Neural cell (in vitro differentiated cells): ENCODE measurements at regions not wholly inside any gene's neighbourhood (a gene's known extent, or its start where the extent isn't known, plus 50 kb on each side); places are given as distances from the start of the nearest gene placed in this dataset.

Experiments used
- H2AFZ ChIP-seq: fragments of 200-600, 300-800 bp; sonication (generic), shearing (Covaris generic); 2 replicates; pipeline ENCODE4 v1.6.0; 2014; ENCODE audit warnings: low read depth, mild to moderate bottlenecking, antibody characterized with exemption, low read length, moderate library complexity
- H3F3A ChIP-seq: fragments of 200-600 bp; shearing (Covaris generic); 2 replicates; pipeline ENCODE4 v1.6.1; 2016; ENCODE audit warnings: mild to moderate bottlenecking, moderate library complexity, mixed read lengths, antibody characterized with exemption, low read length; ENCODE audit not compliant: insufficient read depth, poor library complexity, severe bottlenecking
- H3K27ac ChIP-seq: fragments of 200-600, 300-800 bp; sonication (generic), shearing (Covaris generic); 2 replicates; pipeline ENCODE4 v1.5.1; 2014; ENCODE audit warnings: mild to moderate bottlenecking, low read length, moderate library complexity
- H3K27me3 ChIP-seq: fragments of 300-800, 200-600 bp; sonication (generic), shearing (Covaris generic); 2 replicates; pipeline ENCODE4 v1.6.0; 2014; ENCODE audit warnings: mild to moderate bottlenecking, low read depth, low read length, moderate library complexity; ENCODE audit not compliant: insufficient read depth
- H3K36me3 ChIP-seq: fragments of 300-800, 200-600 bp; sonication (generic), shearing (Covaris generic); 2 replicates; pipeline ENCODE4 v1.5.1; 2014; ENCODE audit warnings: mild to moderate bottlenecking, antibody characterized with exemption, low read length, moderate library complexity; ENCODE audit not compliant: insufficient read depth
- H3K4me2 ChIP-seq: fragments of 300-800, 200-600 bp; sonication (generic), shearing (Covaris generic); 2 replicates; pipeline ENCODE4 v1.6.0; 2014; ENCODE audit warnings: mild to moderate bottlenecking, low read length
- H3K4me3 ChIP-seq: fragments of 300-800, 200-600 bp; sonication (generic), shearing (Covaris generic); 2 replicates; pipeline ENCODE4 v1.5.1; 2014; ENCODE audit warnings: mild to moderate bottlenecking, low read length, moderate library complexity
- H3K79me2 ChIP-seq: fragments of 200-600 bp; shearing (Covaris generic); replicated peaks from 2 replicates; pipeline ENCODE4 v1.6.0; 2014; ENCODE audit warnings: mild to moderate bottlenecking, low read length, moderate library complexity; ENCODE audit not compliant: insufficient read depth
- H3K9ac ChIP-seq: fragments of 300-800, 200-600 bp; sonication (generic), shearing (Covaris generic); 2 replicates; pipeline ENCODE4 v1.6.1; 2016; ENCODE audit warnings: mild to moderate bottlenecking, low read length, mixed read lengths
- H3K9me2 ChIP-seq: fragments of 200-600 bp; shearing (Covaris generic); 2 replicates; pipeline ENCODE4 v1.6.1; 2016; ENCODE audit warnings: mild to moderate bottlenecking, low read length, mixed read lengths; ENCODE audit not compliant: insufficient read depth
- H3K9me3 ChIP-seq: fragments of 200-600, 300-800 bp; sonication (generic), shearing (Covaris generic); 2 replicates; pipeline ENCODE4 v1.6.1; 2016; ENCODE audit warnings: mild to moderate bottlenecking, mixed run types, low read length, moderate library complexity, mixed read lengths
- H4K20me1 ChIP-seq: fragments of 200-600 bp; shearing (Covaris generic); 2 replicates; pipeline ENCODE4 v1.6.1; 2016; ENCODE audit warnings: mild to moderate bottlenecking, mixed run types; ENCODE audit not compliant: insufficient read depth
- CTCF ChIP-seq: fragments of 450-650 bp; IDR thresholded peaks from 2 replicates; pipeline ENCODE4 v1.5.1; 2014; ENCODE audit warnings: antibody characterized with exemption, mild to moderate bottlenecking, moderate library complexity; ENCODE audit not compliant: poor library complexity, severe bottlenecking
- EP300 ChIP-seq: fragments of 450-650 bp; conservative IDR thresholded peaks from 2 replicates; pipeline ENCODE4 v1.6.1; 2014; ENCODE audit warnings: antibody characterized with exemption, mild to moderate bottlenecking, moderate library complexity; ENCODE audit not compliant: poor library complexity, severe bottlenecking
- EZH2 ChIP-seq: fragments of 200-600, 300-800 bp; shearing (Covaris generic), sonication (generic); IDR thresholded peaks from 2 replicates; pipeline ENCODE4 v1.6.1; 2014; ENCODE audit warnings: antibody characterized with exemption, low read length, borderline replicate concordance, mild to moderate bottlenecking; ENCODE audit not compliant: insufficient read depth, poor library complexity, severe bottlenecking
- MXI1 ChIP-seq: fragments of 450-650 bp; conservative IDR thresholded peaks from 2 replicates; pipeline ENCODE4 v1.6.1; 2014; ENCODE audit warnings: antibody characterized with exemption, mild to moderate bottlenecking; ENCODE audit not compliant: poor library complexity, severe bottlenecking
- POLR2AphosphoS5 ChIP-seq: IDR thresholded peaks from 2 replicates; pipeline ENCODE4 v1.6.1; 2012
- RAD21 ChIP-seq: fragments of 450-650 bp; conservative IDR thresholded peaks from 2 replicates; pipeline ENCODE4 v1.6.1; 2014; ENCODE audit warnings: antibody characterized with exemption, mild to moderate bottlenecking, moderate library complexity
- REST ChIP-seq: IDR thresholded peaks from 2 replicates; pipeline ENCODE4 v1.6.1; 2012; ENCODE audit warnings: borderline replicate concordance
- SMC3 ChIP-seq: fragments of 450-650 bp; conservative IDR thresholded peaks from 2 replicates; pipeline ENCODE4 v1.6.1; 2014; ENCODE audit warnings: antibody characterized with exemption, mild to moderate bottlenecking, moderate library complexity; ENCODE audit not compliant: poor library complexity
- TAF1 ChIP-seq: IDR thresholded peaks from 2 replicates; pipeline ENCODE4 v1.6.1; 2012; ENCODE audit warnings: low read depth

- Histone ChIP-seq H3K27ac (no peak overlapping the region), H3K9me3 (peaks cover 4% of the 10 kb centered on the region), H2AFZ (no peak overlapping the region)
Measured at GRCh38 chr3:105979961-105980360, 111.1 kb upstream of the CBLB start.

GRCh38 chr3:105982207-105982606 lies 113.4 kb upstream of the CBLB start:
- no peaks in the 10 kb centered on the region for H3K36me3 ChIP-seq
- H3K9ac ChIP-seq, result no peak overlapping the region
- no peak overlapping the region for H3K4me2 ChIP-seq
- no peaks in the 10 kb centered on the region for H4K20me1 ChIP-seq
- H3K79me2 ChIP-seq, result no peaks in the 10 kb centered on the region
- no peaks in the 10 kb centered on the region for H3F3A ChIP-seq
- peaks cover 4% of the 10 kb centered on the region for H3K9me3 ChIP-seq
- H3K27ac ChIP-seq, result no peak overlapping the region
- no peak overlapping the region for H2AFZ ChIP-seq
- no peaks in the 10 kb centered on the region for H3K27me3 ChIP-seq
- no peaks in the 10 kb centered on the region for H3K9me2 ChIP-seq
- no peak overlapping the region for H3K4me3 ChIP-seq
- TF ChIP-seq SMC3 (no peak), EP300 (no peak), MXI1 (no peak), CTCF (no peak), RAD21 (no peak), EZH2 (no peak), POLR2AphosphoS5 (no peak)

More at GRCh38 chr3:105979961-105980360, 111.1 kb upstream of the CBLB start:
- no peaks in the 10 kb centered on the region for H3K9me2 ChIP-seq
- no peaks in the 10 kb centered on the region for H3K36me3 ChIP-seq
- H4K20me1 ChIP-seq, result no peaks in the 10 kb centered on the region
- H3K4me3 ChIP-seq, result no peak overlapping the region
- TF ChIP-seq TAF1 (no peak), MXI1 (no peak), RAD21 (no peak), REST (no peak), EZH2 (no peak), CTCF (no peak), POLR2AphosphoS5 (no peak)
- H3K79me2 ChIP-seq, result no peaks in the 10 kb centered on the region
- no peak overlapping the region for H3K9ac ChIP-seq
- no peaks in the 10 kb centered on the region for H3F3A ChIP-seq
- H3K4me2 ChIP-seq, result no peak overlapping the region
- H3K27me3 ChIP-seq, result no peaks in the 10 kb centered on the region
